ENCODE measurements at regions not wholly inside any gene's neighbourhood (a gene's known extent, or its start where the extent isn't known, plus 50 kb on each side); places are given as distances from the start of the nearest gene placed in this dataset.

DNA sequence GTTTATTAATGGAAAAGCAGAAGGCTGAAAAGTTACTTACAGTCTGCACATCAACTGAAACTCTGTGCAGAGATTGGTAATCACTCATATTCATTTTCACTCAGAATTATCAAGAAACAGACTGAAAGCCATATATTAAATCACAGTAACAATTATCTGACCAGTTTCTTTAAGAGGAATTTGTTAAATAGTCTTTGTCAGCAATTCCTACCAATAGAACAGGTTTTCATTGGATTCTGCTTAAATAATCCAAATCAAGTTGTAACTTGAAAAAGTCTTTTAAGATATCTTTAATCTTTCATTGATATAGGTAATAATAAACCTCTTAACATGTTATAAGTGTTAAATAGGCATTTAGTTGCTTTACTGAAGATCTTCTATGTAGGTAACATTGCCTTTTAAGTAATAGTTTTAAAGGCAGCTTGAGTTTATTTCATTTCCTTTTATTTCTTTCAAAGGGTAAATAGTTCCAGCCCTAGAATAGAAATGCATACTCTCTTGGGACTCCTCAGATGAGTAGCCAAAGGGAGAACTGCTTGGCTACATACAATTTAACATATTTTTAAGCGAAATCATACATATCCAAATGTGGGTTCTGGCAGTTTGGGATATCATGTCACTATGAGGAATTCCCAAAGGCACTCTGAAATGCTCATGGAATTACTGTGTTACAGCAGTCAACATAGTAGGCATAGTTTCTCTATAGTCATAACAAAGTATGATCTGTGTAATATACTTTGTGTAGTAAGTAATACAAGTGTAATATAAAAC, 326.0 kb upstream of the SPRY2 start:
- Histone ChIP-seq H3K9me3 (ENCODE audit: low read length) (no peaks in the 10 kb centered on the region), H3K27ac (ENCODE audit: low read depth, low read length, poor library complexity, severe bottlenecking) (no peak overlapping the region), H3K4me2 (ENCODE audit: low read length) (no peak overlapping the region), H3K4me1 (ENCODE audit: insufficient read depth, low read length, poor library complexity, severe bottlenecking) (no peaks in the 10 kb centered on the region), H2AFZ (ENCODE audit: low read length) (no peak overlapping the region), H4K20me1 (ENCODE audit: insufficient read depth, low read length) (no peaks in the 10 kb centered on the region), H3K9me2 (ENCODE audit: insufficient read depth, low read length) (no peaks in the 10 kb centered on the region), H3K4me3 (ENCODE audit: low read depth, low read length, poor library complexity, severe bottlenecking) (no peak overlapping the region), H3K36me3 (ENCODE audit: insufficient read depth, low read length) (no peaks in the 10 kb centered on the region), H3K79me2 (ENCODE audit: insufficient read depth, low read depth, low read length) (no peaks in the 10 kb centered on the region)
- CTCF ChIA-PET (ENCODE audit: unreplicated experiment): no interaction called here
- TF ChIP-seq CTCF (conservative IDR thresholded peaks at IDR 0.05; ENCODE audit: low read length): no peak
- TF ChIP-seq EZH2phosphoT487 (IDR thresholded peaks at IDR 0.05; ENCODE audit: borderline replicate concordance, low read depth, low read length): no peak
- BruUV-seq (replicated peaks): no TSS peak
- POLR2A ChIA-PET: no interaction called here
- intact Hi-C loops (cut with micrococcal nuclease; ENCODE audit: unreplicated experiment): no loop called here
- DNase-seq (ENCODE audit: low spot score): no peak

- BruUV-seq (replicated peaks): no TSS peak
- Histone ChIP-seq H3K4me3 (ENCODE audit: low read depth, low read length, poor library complexity, severe bottlenecking) (no peak overlapping the region), H3K4me2 (ENCODE audit: low read length) (no peak overlapping the region), H3K9me2 (ENCODE audit: insufficient read depth, low read length) (no peaks in the 10 kb centered on the region), H3K9me3 (ENCODE audit: low read length) (no peaks in the 10 kb centered on the region), H3K4me1 (ENCODE audit: insufficient read depth, low read length, poor library complexity, severe bottlenecking) (no peaks in the 10 kb centered on the region), H3K36me3 (ENCODE audit: insufficient read depth, low read length) (no peaks in the 10 kb centered on the region), H4K20me1 (ENCODE audit: insufficient read depth, low read length) (no peaks in the 10 kb centered on the region), H2AFZ (ENCODE audit: low read length) (no peak overlapping the region), H3K79me2 (ENCODE audit: insufficient read depth, low read depth, low read length) (no peaks in the 10 kb centered on the region), H3K27ac (ENCODE audit: low read depth, low read length, poor library complexity, severe bottlenecking) (no peak overlapping the region)
- TF ChIP-seq EZH2phosphoT487 (IDR thresholded peaks at IDR 0.05; ENCODE audit: borderline replicate concordance, low read depth, low read length) (no peak), CTCF (conservative IDR thresholded peaks at IDR 0.05; ENCODE audit: low read length) (no peak)
- intact Hi-C loops (cut with micrococcal nuclease; ENCODE audit: unreplicated experiment): no loop called here
- CTCF ChIA-PET (ENCODE audit: unreplicated experiment): no interaction called here
- POLR2A ChIA-PET: no interaction called here
- no peak for DNase-seq (ENCODE audit: low spot score)
Measured at GRCh38 chr13:80665792-80666333, 324.9 kb upstream of the SPRY2 start.

DNA sequence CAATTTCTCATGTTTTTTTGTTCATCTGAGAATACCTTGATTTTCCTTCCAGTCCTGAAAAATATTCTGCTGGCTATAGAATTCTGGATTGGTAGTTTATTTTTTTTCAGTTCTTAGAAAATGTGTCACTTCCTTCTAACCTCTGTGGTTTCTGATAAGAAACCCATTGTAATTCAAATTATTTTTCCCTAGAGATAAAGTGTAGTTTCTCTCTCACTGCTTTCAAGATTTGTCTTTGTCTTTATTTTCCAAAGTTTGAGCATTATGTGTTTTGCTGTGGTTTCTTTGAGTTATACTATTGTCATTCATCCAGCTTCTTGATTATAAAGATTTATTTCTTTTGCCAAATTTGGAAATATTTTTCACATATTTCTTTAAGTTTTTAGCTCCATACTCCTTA, 324.0 kb upstream of the SPRY2 start:
- Histone ChIP-seq H2AFZ (ENCODE audit: low read length) (no peak overlapping the region), H3K4me3 (ENCODE audit: low read depth, low read length, poor library complexity, severe bottlenecking) (no peak overlapping the region), H3K36me3 (ENCODE audit: insufficient read depth, low read length) (no peaks in the 10 kb centered on the region), H3K9me3 (ENCODE audit: low read length) (no peaks in the 10 kb centered on the region), H3K4me2 (ENCODE audit: low read length) (no peak overlapping the region), H3K79me2 (ENCODE audit: insufficient read depth, low read depth, low read length) (no peaks in the 10 kb centered on the region), H3K9me2 (ENCODE audit: insufficient read depth, low read length) (no peaks in the 10 kb centered on the region), H3K4me1 (ENCODE audit: insufficient read depth, low read length, poor library complexity, severe bottlenecking) (no peaks in the 10 kb centered on the region), H3K27ac (ENCODE audit: low read depth, low read length, poor library complexity, severe bottlenecking) (no peak overlapping the region), H4K20me1 (ENCODE audit: insufficient read depth, low read length) (no peaks in the 10 kb centered on the region)
- TF ChIP-seq EZH2phosphoT487 (IDR thresholded peaks at IDR 0.05; ENCODE audit: borderline replicate concordance, low read depth, low read length): no peak
- no TSS peak for BruUV-seq (replicated peaks)
- intact Hi-C loops (cut with micrococcal nuclease; ENCODE audit: unreplicated experiment): no loop called here
- no peak for DNase-seq (ENCODE audit: low spot score)
- POLR2A ChIA-PET: no interaction called here
- CTCF ChIA-PET (ENCODE audit: unreplicated experiment): interaction anchor here (0.6 kb wide), 1 partner anchor 247 kb away, joined by 3 read pairs; no protein-coding TSS in a partner anchor
